ENCODE measurements at regions not wholly inside any gene's neighbourhood (a gene's known extent, or its start where the extent isn't known, plus 50 kb on each side); places are given as distances from the start of the nearest gene placed in this dataset.

- no peaks in the 10 kb centered on the region for H3K9me2 ChIP-seq (replicated peaks; ENCODE audit: insufficient read depth, low read length)
- H3K9me3 ChIP-seq (ENCODE audit: insufficient read depth, low read length) = no peaks in the 10 kb centered on the region
- TF ChIP-seq EZH2phosphoT487 (conservative IDR thresholded peaks at IDR 0.05; ENCODE audit: low read length) (no peak), CTCF (IDR thresholded peaks at IDR 0.05; ENCODE audit: insufficient read depth, low read length, poor library complexity, severe bottlenecking) (no peak)
- no peak overlapping the region for H3K27ac ChIP-seq (ENCODE audit: low read depth, low read length)
- H4K20me1 ChIP-seq (ENCODE audit: low read depth, low read length) = no peaks in the 10 kb centered on the region
- no peak overlapping the region for H3K4me3 ChIP-seq (ENCODE audit: insufficient read depth, low read length, poor library complexity, severe bottlenecking)
- no peaks in the 10 kb centered on the region for H3F3A ChIP-seq (ENCODE audit: insufficient read depth)
- no peaks in the 10 kb centered on the region for H3K79me2 ChIP-seq (ENCODE audit: insufficient read depth, low read length)
- no peak overlapping the region for H3K9ac ChIP-seq (ENCODE audit: low read length)
- no peak overlapping the region for H3K4me2 ChIP-seq (ENCODE audit: low read depth, low read length, poor library complexity, severe bottlenecking)
- no peaks in the 10 kb centered on the region for H3K36me3 ChIP-seq (ENCODE audit: low read length)
- H2AFZ ChIP-seq (ENCODE audit: low read depth, low read length, severe bottlenecking) = no peak overlapping the region
- H3K27me3 ChIP-seq (ENCODE audit: low read length) = no peaks in the 10 kb centered on the region
These were observed 715.1 kb downstream of the MAT2B start for GRCh38 chr5:164220522-164220921.

GRCh38 chr5:164224236-164224635 lies 718.8 kb downstream of the MAT2B start:
- Histone ChIP-seq H3K9ac (ENCODE audit: low read length) (no peak overlapping the region), H3K27me3 (ENCODE audit: low read length) (no peaks in the 10 kb centered on the region), H2AFZ (ENCODE audit: low read depth, low read length, severe bottlenecking) (no peak overlapping the region), H3K9me3 (ENCODE audit: insufficient read depth, low read length) (no peaks in the 10 kb centered on the region), H3F3A (ENCODE audit: insufficient read depth) (no peaks in the 10 kb centered on the region), H3K4me3 (ENCODE audit: insufficient read depth, low read length, poor library complexity, severe bottlenecking) (no peak overlapping the region), H4K20me1 (ENCODE audit: low read depth, low read length) (no peaks in the 10 kb centered on the region), H3K36me3 (ENCODE audit: low read length) (no peaks in the 10 kb centered on the region), H3K79me2 (ENCODE audit: insufficient read depth, low read length) (no peaks in the 10 kb centered on the region), H3K9me2 (replicated peaks; ENCODE audit: insufficient read depth, low read length) (no peaks in the 10 kb centered on the region), H3K4me2 (ENCODE audit: low read depth, low read length, poor library complexity, severe bottlenecking) (no peak overlapping the region), H3K27ac (ENCODE audit: low read depth, low read length) (no peak overlapping the region)
- no peak for TF ChIP-seq CTCF (IDR thresholded peaks at IDR 0.05; ENCODE audit: insufficient read depth, low read length, poor library complexity, severe bottlenecking)

- no peaks in the 10 kb centered on the region for H3K36me3 ChIP-seq (ENCODE audit: low read length)
- no peak overlapping the region for H3K4me3 ChIP-seq (ENCODE audit: insufficient read depth, low read length, poor library complexity, severe bottlenecking)
- H3K9ac ChIP-seq (ENCODE audit: low read length) = no peak overlapping the region
- no peak overlapping the region for H3K27ac ChIP-seq (ENCODE audit: low read depth, low read length)
- H3K9me3 ChIP-seq (ENCODE audit: insufficient read depth, low read length) = no peaks in the 10 kb centered on the region
- no peaks in the 10 kb centered on the region for H3K9me2 ChIP-seq (replicated peaks; ENCODE audit: insufficient read depth, low read length)
- no peak overlapping the region for H3K4me2 ChIP-seq (ENCODE audit: low read depth, low read length, poor library complexity, severe bottlenecking)
- TF ChIP-seq EZH2phosphoT487 (conservative IDR thresholded peaks at IDR 0.05; ENCODE audit: low read length) (no peak), CTCF (IDR thresholded peaks at IDR 0.05; ENCODE audit: insufficient read depth, low read length, poor library complexity, severe bottlenecking) (no peak)
- H4K20me1 ChIP-seq (ENCODE audit: low read depth, low read length) = no peaks in the 10 kb centered on the region
- no peaks in the 10 kb centered on the region for H3K27me3 ChIP-seq (ENCODE audit: low read length)
- H3K79me2 ChIP-seq (ENCODE audit: insufficient read depth, low read length) = no peaks in the 10 kb centered on the region
- no peak overlapping the region for H2AFZ ChIP-seq (ENCODE audit: low read depth, low read length, severe bottlenecking)
- no peaks in the 10 kb centered on the region for H3F3A ChIP-seq (ENCODE audit: insufficient read depth)
These were observed 719.4 kb downstream of the MAT2B start for GRCh38 chr5:164224772-164225171.

GRCh38 chr5:164230341-164230740 lies 724.9 kb downstream of the MAT2B start:
- Histone ChIP-seq H3K27ac (ENCODE audit: low read depth, low read length) (no peak overlapping the region), H2AFZ (ENCODE audit: low read depth, low read length, severe bottlenecking) (no peak overlapping the region), H3K9me3 (ENCODE audit: insufficient read depth, low read length) (no peaks in the 10 kb centered on the region), H3F3A (ENCODE audit: insufficient read depth) (peaks cover 3% of the 10 kb centered on the region; the same call in 1 of the 2 replicates), H3K9me2 (replicated peaks; ENCODE audit: insufficient read depth, low read length) (no peaks in the 10 kb centered on the region), H3K27me3 (ENCODE audit: low read length) (no peaks in the 10 kb centered on the region), H3K4me3 (ENCODE audit: insufficient read depth, low read length, poor library complexity, severe bottlenecking) (no peak overlapping the region), H3K79me2 (ENCODE audit: insufficient read depth, low read length) (no peaks in the 10 kb centered on the region), H3K36me3 (ENCODE audit: low read length) (no peaks in the 10 kb centered on the region), H3K4me2 (ENCODE audit: low read depth, low read length, poor library complexity, severe bottlenecking) (no peak overlapping the region), H3K9ac (ENCODE audit: low read length) (no peak overlapping the region), H4K20me1 (ENCODE audit: low read depth, low read length) (no peaks in the 10 kb centered on the region)
- TF ChIP-seq EZH2phosphoT487 (conservative IDR thresholded peaks at IDR 0.05; ENCODE audit: low read length) (no peak), CTCF (IDR thresholded peaks at IDR 0.05; ENCODE audit: insufficient read depth, low read length, poor library complexity, severe bottlenecking) (no peak)

Measured in SU-DHL-6 (cell line).